GM21515 (cell line): ENCODE measurements at regions not wholly inside any gene's neighbourhood (a gene's known extent, or its start where the extent isn't known, plus 50 kb on each side); places are given as distances from the start of the nearest gene placed in this dataset.

Source experiments
- ATAC-seq: cut with Tn5 transposase; IDR thresholded peaks from one replicate; pipeline ENCODE4 v1.9.1; 2021; ENCODE audit not compliant: unreplicated experiment

DNA sequence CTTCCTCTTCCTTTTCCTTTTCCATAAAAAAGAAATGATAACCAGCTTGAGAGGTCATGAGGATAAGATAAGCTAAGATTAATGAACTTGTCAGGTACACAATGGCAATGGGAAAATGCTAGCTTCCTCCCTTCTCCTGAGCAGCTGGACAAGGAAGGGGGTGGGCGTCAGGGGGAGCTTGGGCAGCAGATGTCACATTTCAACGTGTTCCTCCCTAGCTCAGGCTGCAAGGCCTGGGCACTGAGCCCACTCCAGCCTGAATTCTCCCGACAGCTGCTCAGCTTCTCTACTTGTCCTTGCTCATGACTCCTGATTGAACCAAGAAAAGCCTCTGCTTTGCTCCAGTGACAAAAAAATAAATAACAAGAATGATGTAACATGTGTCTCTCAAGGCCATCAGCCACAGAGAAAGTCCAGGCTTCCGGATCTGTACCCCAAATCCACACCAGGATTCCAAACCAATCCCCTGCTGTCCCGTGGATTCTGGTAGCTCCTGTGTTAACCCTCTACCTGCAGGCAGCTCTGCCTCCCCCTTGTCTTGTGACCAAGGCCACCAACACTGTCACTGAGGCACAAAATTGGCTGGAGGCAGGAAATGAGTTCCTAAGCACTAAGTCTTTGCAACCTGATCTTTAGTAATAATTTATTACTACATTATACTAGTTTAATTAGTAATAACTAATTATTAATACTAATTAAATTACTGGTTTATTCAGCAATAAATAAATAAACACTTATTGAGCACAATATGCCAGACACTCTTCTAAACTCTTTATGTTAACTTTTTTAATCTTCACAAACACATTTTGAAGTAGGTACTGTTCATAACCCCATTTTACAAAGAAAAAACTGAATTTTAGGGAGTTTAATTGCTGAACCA, 146.5 kb downstream of the CCDC34 start:
- ATAC-seq = no peak

DNA sequence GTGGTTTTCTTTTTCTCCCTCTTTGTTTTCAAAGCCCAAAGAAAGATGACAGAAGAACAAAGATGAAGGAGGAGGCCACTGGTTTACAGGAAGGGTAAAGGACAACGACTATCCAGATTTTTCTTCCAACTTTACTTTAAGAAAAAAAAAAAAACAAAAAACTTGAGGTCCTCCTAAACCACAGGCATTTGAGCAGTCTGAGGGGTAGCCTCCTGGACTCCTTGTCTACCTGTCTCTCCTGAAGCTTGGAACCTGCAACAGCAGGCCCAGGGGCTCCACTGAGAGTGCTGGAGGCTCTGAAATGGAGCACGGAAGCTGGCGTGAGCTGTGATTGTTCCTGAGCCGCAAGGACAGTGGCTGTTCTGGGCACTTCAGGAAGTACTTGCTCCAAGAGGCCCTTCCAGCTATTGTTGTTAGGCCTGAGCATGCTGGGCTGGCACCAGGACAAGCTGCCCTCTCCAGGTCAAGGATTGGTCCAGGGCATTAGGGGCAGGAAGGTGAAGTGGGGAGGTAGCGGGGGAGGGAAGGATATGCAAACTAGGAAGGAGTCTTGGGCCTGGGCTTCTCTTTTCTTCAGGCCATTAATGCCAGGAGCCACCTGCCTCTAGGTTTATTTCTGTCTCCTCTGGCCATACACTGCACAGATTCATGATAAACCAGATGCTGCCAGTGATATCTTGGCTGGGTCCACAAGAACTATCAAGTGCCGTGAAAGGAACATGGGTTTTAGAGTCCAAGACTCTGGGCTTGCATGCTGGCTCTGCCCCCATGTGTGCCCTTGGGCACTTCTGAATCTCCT, 147.3 kb downstream of the CCDC34 start:
- ATAC-seq = no peak

DNA sequence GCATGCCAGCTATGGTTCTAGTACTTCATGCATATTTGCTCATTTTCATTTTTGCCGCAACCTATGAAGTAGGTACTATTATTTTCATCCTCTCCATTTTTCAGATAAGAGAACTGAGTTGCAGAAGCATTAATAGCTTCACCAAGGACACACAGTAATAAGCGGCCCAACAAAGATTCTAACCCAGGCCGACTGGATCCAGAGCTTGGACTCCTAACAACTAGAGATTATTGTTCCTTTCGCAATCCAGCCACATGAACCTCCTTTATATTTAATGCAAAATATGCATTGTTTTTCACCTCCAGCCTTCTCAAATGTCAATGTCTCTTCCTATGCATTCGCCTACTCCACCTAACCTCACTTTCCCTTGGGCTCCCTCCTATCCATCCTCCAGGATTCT, 148.3 kb downstream of the CCDC34 start:
- ATAC-seq = no peak

- ATAC-seq = no peak
These were observed 149.8 kb downstream of the CCDC34 start for GRCh38 chr11:27213232-27213660.

DNA sequence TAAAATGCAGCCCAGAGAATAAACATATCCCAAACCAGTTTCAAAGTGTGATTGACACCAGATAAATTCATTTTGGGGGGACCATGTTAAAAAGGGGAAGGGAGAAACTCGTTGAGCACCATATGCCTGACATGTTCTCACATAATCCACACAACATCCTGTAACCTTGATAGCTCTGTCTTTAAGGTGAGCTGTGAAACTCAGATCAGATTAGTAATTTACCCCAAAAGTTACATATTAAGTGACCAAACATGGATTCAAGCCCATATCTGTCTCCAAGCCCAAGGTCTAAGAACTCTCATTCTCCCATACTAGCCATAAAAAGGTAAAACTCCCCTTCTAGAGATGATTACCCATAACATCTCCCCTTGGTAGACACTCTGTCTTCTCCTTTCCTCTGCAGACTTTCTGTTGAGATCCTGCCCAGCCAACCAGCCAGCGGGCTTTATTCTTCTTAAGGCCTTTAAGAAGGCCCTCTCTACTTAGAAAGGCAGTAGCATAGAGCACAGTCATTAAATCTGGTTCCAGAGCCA, 150.7 kb downstream of the CCDC34 start:
- ATAC-seq = no peak

DNA sequence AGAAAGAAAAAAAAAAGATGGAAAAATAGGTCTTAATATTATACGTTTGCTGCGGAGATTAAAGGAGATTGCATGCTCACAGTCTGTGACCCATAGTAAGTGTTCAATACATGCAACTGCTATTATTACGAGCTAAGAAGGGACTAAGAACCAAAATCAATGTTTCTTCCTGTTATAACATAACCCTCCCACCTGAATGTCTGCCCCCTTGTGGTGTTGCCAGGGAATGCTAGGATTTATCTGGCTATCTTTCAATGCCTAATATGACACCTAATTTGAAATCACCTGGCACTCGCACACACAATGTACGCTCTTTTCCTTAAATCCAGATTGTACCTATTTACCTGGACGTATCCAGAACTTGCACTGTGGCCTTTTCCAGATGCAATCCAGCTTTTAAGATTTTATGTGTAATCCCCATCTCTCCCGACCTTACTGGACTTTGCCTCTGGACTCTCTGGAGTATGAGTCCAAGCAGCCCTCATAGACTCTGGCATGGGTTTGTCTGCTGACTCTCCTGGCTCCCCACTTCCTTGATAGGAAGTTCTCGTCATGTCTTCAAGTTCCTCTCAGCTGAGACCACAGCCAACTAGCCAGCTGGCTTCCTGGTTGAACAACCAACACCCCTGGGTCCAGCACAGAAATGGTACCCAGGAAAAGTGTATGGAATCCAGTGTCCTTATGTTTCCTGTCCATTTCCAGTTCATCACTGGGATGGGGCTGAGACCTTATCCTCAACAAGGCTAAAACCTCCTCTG, 151.5 kb downstream of the CCDC34 start:
- no peak for ATAC-seq

- ATAC-seq = no peak
These were observed 152.5 kb downstream of the CCDC34 start for GRCh38 chr11:27210531-27210930.

GRCh38 chr11:27209562-27210005, 153.4 kb downstream of the CCDC34 start:
- no peak for ATAC-seq

DNA sequence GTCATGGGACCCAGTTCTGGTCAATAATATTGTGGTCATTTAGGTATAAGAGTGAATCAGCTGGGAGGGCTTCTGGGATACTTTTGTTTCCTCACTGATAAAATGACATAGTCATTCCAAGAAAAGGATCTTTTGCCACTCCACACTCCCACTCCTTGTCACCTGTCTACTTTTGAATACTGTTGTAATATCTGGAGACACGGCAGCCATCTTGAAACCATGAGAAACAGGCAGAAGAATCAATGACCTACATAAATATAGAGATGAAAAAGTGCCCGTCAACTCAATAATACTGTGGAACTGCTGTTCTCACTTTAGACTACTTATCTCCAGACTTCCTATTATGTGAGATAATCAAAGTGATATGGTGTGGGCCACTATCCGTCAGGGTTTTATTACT, 154.2 kb downstream of the CCDC34 start:
- ATAC-seq = no peak

- ATAC-seq = no peak
These were observed 155.9 kb downstream of the CCDC34 start for GRCh38 chr11:27207025-27207650.

DNA sequence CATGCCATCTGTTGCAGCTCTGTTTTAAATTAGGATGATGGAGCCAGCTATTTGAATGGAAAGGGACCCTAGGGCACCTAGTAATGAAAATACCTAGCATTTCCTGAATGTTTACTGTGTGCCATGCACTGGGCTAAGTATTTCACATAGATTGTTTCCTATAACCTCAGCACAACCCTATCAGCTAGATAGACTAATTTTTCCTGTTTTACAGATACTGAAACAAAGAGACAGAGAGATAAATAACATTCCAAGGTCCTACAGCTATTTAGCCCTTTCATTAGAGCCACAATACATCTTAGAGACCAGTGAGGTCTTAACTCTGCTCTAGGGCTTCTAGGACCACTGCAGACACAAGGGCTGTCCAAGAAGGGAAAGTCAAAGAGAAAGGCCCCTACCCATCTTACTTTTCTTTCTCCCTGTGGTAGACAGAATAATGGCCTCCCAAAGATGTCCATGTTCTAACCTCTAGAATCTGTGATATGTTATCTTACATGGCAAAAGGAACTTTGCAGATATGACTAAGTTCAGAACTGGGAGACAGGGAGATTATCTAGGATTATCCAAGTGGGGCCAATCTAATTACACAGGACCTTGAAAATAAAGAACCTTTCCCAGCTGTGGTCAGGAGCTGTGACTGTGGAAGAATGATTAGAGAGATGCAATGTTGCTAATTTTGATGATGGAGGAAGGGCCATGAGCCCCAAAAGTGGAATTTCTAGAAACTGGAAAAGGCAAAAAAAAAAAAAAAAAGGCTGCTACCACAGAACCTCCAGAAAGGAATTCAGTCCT, 157.0 kb downstream of the CCDC34 start:
- no peak for ATAC-seq

GRCh38 chr11:27205250-27205649, 157.8 kb downstream of the CCDC34 start:
- ATAC-seq = no peak

DNA sequence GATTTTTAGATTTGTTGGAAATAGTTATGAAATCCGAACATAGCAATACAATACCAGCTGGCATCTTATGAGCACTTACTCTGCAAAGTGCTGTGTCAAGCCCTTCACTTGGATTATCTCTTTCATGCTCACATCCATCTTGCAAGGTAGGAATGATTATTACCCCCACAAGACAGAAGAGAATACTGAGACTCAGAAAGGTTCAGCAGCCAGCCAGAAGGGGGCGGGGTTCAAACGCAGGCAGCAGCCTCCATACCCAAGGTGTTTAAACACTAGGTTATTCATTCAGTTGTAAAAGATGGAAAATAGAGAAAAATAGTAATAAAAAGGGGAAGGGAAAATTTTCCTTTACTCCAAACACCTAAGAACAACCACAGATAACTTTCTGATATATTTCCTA, 158.5 kb downstream of the CCDC34 start:
- ATAC-seq = no peak

- no peak for ATAC-seq
These were observed 159.9 kb downstream of the CCDC34 start for GRCh38 chr11:27203077-27203647.

DNA sequence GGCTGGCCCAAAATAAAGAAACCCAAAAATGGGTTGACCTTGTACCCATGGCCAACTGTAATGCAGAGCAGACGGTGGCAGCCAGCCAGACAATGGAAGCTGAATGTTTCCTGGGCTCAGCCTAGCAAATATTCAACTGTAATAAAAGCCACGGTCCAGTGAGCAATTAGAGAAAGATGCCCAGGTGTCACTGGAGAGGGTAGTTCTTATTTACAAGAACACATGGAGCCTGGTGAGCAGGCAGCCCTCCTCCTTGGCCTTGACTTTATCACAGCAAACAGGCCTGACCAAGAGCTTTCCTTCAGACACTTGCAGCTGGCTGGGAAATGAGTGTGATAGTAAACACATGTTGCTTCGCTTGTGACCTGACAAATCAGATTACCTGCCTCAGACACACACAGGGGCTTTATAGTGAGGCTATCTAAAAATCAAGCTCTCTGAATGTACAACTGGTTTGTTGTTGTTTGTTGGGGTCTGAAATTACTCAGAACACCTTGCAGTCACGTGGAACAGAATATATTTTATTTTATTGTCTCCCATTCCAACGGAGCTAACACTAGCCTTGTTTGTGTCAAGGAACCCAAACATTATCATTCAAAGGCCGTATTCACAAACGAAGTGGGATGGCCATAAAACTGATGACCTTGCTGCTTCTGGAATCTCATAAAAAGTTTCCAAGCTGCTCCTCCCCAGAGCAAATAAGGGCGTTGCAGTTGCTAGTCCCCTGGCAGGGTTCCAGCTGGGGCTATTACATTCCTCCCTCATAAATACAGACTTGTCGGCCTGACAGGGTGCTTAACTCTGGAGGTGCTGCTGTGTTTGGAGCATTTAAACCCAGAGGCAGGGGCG, 161.1 kb downstream of the BBOX1 start:
- no peak for ATAC-seq

GRCh38 chr11:27200779-27201453, 160.3 kb downstream of the BBOX1 start:
- no peak for ATAC-seq

- no peak for ATAC-seq
These were observed 155.7 kb downstream of the BBOX1 start for GRCh38 chr11:27196203-27196897.
